ENCODE measurements at regions not wholly inside any gene's neighbourhood (a gene's known extent, or its start where the extent isn't known, plus 50 kb on each side); places are given as distances from the start of the nearest gene placed in this dataset.

GRCh38 chr17:12545877-12546513 is 119.7 kb upstream of the MYOCD start:
- H3K27me3 ChIP-seq (replicated peaks; ENCODE audit: insufficient read depth), result no peaks in the 10 kb centered on the region
- no peak for TF ChIP-seq POLR2AphosphoS5 (IDR thresholded peaks at IDR 0.05)
- no peak for TF ChIP-seq POLR2A (IDR thresholded peaks at IDR 0.05)
- peak in 3 of 4 experiments; percentile 36 to 60 (median 50) for TF ChIP-seq CTCF (IDR thresholded peaks at IDR 0.05)
- H3K4me3 ChIP-seq, result no peak overlapping the region
- H3K9me3 ChIP-seq, result no peaks in the 10 kb centered on the region
- no peaks in the 10 kb centered on the region for H3K36me3 ChIP-seq
- no peak overlapping the region for H3K27ac ChIP-seq
- WGBS, result 41% methylated on average over 9 of the region's 9 CpGs
- DNase-seq (ENCODE audit: low spot score), result no peak
- no peaks in the 10 kb centered on the region for H3K4me1 ChIP-seq (replicated peaks)
- intact Hi-C loops (cut with DNase I), result loop anchor here (10.0 kb wide), 1 partner anchor 291 kb away; no protein-coding TSS in a partner anchor

- Histone ChIP-seq H3K4me1 (replicated peaks) (no peaks in the 10 kb centered on the region), H3K27ac (no peak overlapping the region), H3K4me3 (no peak overlapping the region), H3K36me3 (no peaks in the 10 kb centered on the region), H3K9me3 (no peaks in the 10 kb centered on the region), H3K27me3 (replicated peaks; ENCODE audit: insufficient read depth) (no peaks in the 10 kb centered on the region)
- intact Hi-C loops (cut with DNase I), result loop anchor here (10.0 kb wide), 1 partner anchor 292 kb away; no protein-coding TSS in a partner anchor
- no peak for DNase-seq (ENCODE audit: low spot score)
- 88% methylated on average over 2 of the region's 2 CpGs for WGBS
- TF ChIP-seq CTCF (IDR thresholded peaks at IDR 0.05) (no peak), POLR2AphosphoS5 (IDR thresholded peaks at IDR 0.05) (no peak), POLR2A (IDR thresholded peaks at IDR 0.05) (no peak)
Observed at GRCh38 chr17:12546983-12547382, 118.7 kb upstream of the MYOCD start.

- H3K4me3 ChIP-seq, result no peak overlapping the region
- no peaks in the 10 kb centered on the region for H3K9me3 ChIP-seq
- no peak for DNase-seq (ENCODE audit: low spot score)
- H3K27ac ChIP-seq, result peak overlapping the region in 1 of 2 donors; percentile 42
- no peak for TF ChIP-seq CTCF (IDR thresholded peaks at IDR 0.05)
- no peak for TF ChIP-seq POLR2AphosphoS5 (IDR thresholded peaks at IDR 0.05)
- TF ChIP-seq POLR2A (IDR thresholded peaks at IDR 0.05), result no peak
- no peaks in the 10 kb centered on the region for H3K36me3 ChIP-seq
- intact Hi-C loops (cut with DNase I), result loop anchor here (2.0 to 10.0 kb wide), 2 partner anchors 119 to 293 kb away; no protein-coding TSS in a partner anchor
- no peaks in the 10 kb centered on the region for H3K27me3 ChIP-seq (replicated peaks; ENCODE audit: insufficient read depth)
- H3K4me1 ChIP-seq (replicated peaks), result no peaks in the 10 kb centered on the region
- 37% methylated on average over 5 of the region's 5 CpGs for WGBS
Observed at GRCh38 chr17:12547831-12548230, 117.9 kb upstream of the MYOCD start.

GRCh38 chr17:12548558-12548957 is 117.1 kb upstream of the MYOCD start:
- intact Hi-C loops (cut with DNase I), result loop anchor here (2.0 to 10.0 kb wide), 2 partner anchors 118 to 294 kb away; no protein-coding TSS in a partner anchor
- Histone ChIP-seq H3K27ac (peak overlapping the region in 1 of 2 donors; percentile 22), H3K36me3 (no peaks in the 10 kb centered on the region), H3K4me3 (no peak overlapping the region), H3K9me3 (no peaks in the 10 kb centered on the region), H3K27me3 (replicated peaks; ENCODE audit: insufficient read depth) (no peaks in the 10 kb centered on the region), H3K4me1 (replicated peaks) (no peaks in the 10 kb centered on the region)
- 44% methylated on average over 4 of the region's 4 CpGs for WGBS
- TF ChIP-seq POLR2A (IDR thresholded peaks at IDR 0.05) (no peak), CTCF (IDR thresholded peaks at IDR 0.05) (no peak), POLR2AphosphoS5 (IDR thresholded peaks at IDR 0.05) (no peak)
- no peak for DNase-seq (ENCODE audit: low spot score)

All from prostate gland (tissue), 2 donors.